ENCODE measurements at regions not wholly inside any gene's neighbourhood (a gene's known extent, or its start where the extent isn't known, plus 50 kb on each side); places are given as distances from the start of the nearest gene placed in this dataset.
"Not testable (repeated sequence)": the region's sequence is repeated elsewhere in the genome, so short reads cannot be mapped to it uniquely, and the experiment has no call there.

DNA sequence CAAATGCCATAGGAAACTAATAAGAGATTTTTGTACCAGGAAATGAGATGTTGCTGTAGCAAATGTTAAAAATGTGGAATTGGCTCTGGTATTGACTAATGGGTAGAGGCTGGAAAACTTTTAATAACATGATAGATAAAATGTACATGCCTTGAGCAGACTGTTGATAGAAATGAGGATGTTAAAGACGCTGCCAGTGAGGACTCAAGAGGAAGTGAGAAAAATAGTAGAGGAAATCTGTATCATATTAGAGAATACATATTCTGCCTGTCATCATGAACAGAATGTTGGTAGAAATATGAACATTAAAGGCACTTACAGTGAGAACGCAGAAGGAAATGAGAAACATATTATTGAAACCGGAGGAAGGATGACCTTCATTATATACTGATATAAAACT, 577.2 kb upstream of the HTR2C start:
- Histone ChIP-seq H3K27me3 (ENCODE audit: insufficient read depth, poor library complexity, severe bottlenecking) (no peaks in the 10 kb centered on the region), H3K27ac (ENCODE audit: poor library complexity, severe bottlenecking) (no peak overlapping the region), H3K4me1 (ENCODE audit: insufficient read depth, poor library complexity, severe bottlenecking) (no peaks in the 10 kb centered on the region), H3K36me3 (ENCODE audit: low read depth) (no peaks in the 10 kb centered on the region), H3K4me3 (ENCODE audit: severe bottlenecking) (no peak overlapping the region), H3K9me3 (ENCODE audit: severe bottlenecking) (no peaks in the 10 kb centered on the region)
- TF ChIP-seq, protein P1, sequence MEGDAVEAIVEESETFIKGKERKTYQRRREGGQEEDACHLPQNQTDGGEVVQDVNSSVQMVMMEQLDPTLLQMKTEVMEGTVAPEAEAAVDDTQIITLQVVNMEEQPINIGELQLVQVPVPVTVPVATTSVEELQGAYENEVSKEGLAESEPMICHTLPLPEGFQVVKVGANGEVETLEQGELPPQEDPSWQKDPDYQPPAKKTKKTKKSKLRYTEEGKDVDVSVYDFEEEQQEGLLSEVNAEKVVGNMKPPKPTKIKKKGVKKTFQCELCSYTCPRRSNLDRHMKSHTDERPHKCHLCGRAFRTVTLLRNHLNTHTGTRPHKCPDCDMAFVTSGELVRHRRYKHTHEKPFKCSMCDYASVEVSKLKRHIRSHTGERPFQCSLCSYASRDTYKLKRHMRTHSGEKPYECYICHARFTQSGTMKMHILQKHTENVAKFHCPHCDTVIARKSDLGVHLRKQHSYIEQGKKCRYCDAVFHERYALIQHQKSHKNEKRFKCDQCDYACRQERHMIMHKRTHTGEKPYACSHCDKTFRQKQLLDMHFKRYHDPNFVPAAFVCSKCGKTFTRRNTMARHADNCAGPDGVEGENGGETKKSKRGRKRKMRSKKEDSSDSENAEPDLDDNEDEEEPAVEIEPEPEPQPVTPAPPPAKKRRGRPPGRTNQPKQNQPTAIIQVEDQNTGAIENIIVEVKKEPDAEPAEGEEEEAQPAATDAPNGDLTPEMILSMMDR (IDR thresholded peaks at IDR 0.05; ENCODE audit: poor library complexity, severe bottlenecking) = no peak
- no peak for DNase-seq (ENCODE audit: low spot score)
- ATAC-seq (ENCODE audit: low read depth) = no peak

- Histone ChIP-seq H3K27ac (ENCODE audit: poor library complexity, severe bottlenecking) (no peak overlapping the region), H3K27me3 (ENCODE audit: insufficient read depth, poor library complexity, severe bottlenecking) (no peaks in the 10 kb centered on the region), H3K36me3 (ENCODE audit: low read depth) (no peaks in the 10 kb centered on the region), H3K9me3 (ENCODE audit: severe bottlenecking) (no peaks in the 10 kb centered on the region), H3K4me1 (ENCODE audit: insufficient read depth, poor library complexity, severe bottlenecking) (no peaks in the 10 kb centered on the region), H3K4me3 (ENCODE audit: severe bottlenecking) (no peak overlapping the region)
- ATAC-seq (ENCODE audit: low read depth) (no peak), DNase-seq (ENCODE audit: low spot score) (no peak)
- TF ChIP-seq, protein P1 (IDR thresholded peaks at IDR 0.05; ENCODE audit: poor library complexity, severe bottlenecking) = no peak
Observed at GRCh38 chrX:113996781-113997180, 587.1 kb upstream of the HTR2C start.

DNA sequence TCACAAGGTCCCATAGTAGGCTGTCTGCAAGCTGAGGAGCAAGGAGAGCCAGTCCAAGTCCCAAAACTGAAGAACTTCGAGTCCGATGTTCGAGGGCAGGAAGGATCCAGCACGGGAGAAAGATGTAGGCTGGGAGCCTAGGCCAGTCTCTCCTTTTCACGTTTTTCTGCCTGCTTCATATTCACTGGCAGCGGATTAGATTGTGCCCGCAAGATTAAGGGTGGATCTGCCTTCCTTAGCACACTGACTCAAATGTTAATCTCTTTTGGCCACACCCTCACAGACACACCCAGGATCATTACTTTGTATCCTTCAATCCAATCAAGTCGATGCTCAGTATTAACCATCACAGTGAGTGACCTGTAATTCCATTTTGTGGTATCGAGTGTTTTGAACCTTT, 592.2 kb upstream of the HTR2C start:
- H3K27ac ChIP-seq (ENCODE audit: poor library complexity, severe bottlenecking); H3K4me1 ChIP-seq (ENCODE audit: insufficient read depth, poor library complexity, severe bottlenecking); ATAC-seq (ENCODE audit: low read depth); DNase-seq (ENCODE audit: low spot score); H3K36me3 ChIP-seq (ENCODE audit: low read depth); H3K9me3 ChIP-seq (ENCODE audit: severe bottlenecking); H3K27me3 ChIP-seq (ENCODE audit: insufficient read depth, poor library complexity, severe bottlenecking); H3K4me3 ChIP-seq (ENCODE audit: severe bottlenecking): not testable (repeated sequence)

DNA sequence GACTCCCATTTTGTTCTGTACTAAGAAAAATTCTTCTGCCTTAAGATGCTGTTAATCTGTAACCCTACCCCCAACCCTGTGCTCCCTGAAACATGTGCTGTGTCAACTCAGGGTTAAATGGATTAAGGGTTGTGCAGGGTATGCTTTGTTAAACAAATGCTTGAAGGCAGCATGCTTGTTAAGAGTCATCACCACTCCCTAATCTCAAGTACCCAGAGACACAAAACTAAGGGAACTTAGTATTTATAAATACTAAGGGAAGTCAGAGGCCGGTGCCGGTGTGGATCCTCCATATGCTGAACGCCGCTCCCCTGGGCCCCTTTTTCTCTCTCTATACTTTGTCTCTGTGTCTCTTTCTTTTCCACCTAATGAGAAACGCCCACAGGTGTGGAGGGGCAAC, 593.2 kb upstream of the HTR2C start:
- not testable (repeated sequence) for DNase-seq (ENCODE audit: low spot score); H3K36me3 ChIP-seq (ENCODE audit: low read depth); H3K27me3 ChIP-seq (ENCODE audit: insufficient read depth, poor library complexity, severe bottlenecking); ATAC-seq (ENCODE audit: low read depth); H3K27ac ChIP-seq (ENCODE audit: poor library complexity, severe bottlenecking); H3K4me3 ChIP-seq (ENCODE audit: severe bottlenecking); H3K4me1 ChIP-seq (ENCODE audit: insufficient read depth, poor library complexity, severe bottlenecking); H3K9me3 ChIP-seq (ENCODE audit: severe bottlenecking)

- H3K4me3 ChIP-seq (ENCODE audit: severe bottlenecking); ATAC-seq (ENCODE audit: low read depth); H3K36me3 ChIP-seq (ENCODE audit: low read depth); H3K27me3 ChIP-seq (ENCODE audit: insufficient read depth, poor library complexity, severe bottlenecking); DNase-seq (ENCODE audit: low spot score); H3K9me3 ChIP-seq (ENCODE audit: severe bottlenecking); H3K4me1 ChIP-seq (ENCODE audit: insufficient read depth, poor library complexity, severe bottlenecking); H3K27ac ChIP-seq (ENCODE audit: poor library complexity, severe bottlenecking): not testable (repeated sequence)
Observed at GRCh38 chrX:113988315-113988935, 595.5 kb upstream of the HTR2C start.

DNA sequence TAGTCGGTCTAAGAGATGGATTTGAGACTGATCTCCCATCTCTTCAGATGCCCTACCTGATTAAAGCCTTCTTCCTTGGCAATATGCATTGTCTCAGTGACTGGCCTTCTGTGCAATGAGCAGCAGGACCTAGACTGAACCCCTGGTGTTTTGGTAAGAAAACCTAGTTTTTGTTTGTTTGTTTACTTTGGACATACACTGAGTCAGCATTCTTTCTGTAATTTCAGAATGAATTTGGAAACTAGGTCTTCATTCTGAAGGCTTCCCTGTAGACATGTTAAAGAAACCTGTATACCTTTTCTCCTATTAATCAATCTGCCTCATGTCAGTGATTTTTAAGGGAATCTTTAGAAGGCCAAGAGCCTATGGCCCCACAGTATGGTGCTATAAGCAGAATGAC, 597.5 kb upstream of the HTR2C start:
- Histone ChIP-seq H3K4me3 (ENCODE audit: severe bottlenecking) (no peak overlapping the region), H3K27me3 (ENCODE audit: insufficient read depth, poor library complexity, severe bottlenecking) (no peaks in the 10 kb centered on the region), H3K27ac (ENCODE audit: poor library complexity, severe bottlenecking) (no peak overlapping the region), H3K9me3 (ENCODE audit: severe bottlenecking) (no peaks in the 10 kb centered on the region), H3K4me1 (ENCODE audit: insufficient read depth, poor library complexity, severe bottlenecking) (no peaks in the 10 kb centered on the region), H3K36me3 (ENCODE audit: low read depth) (no peaks in the 10 kb centered on the region)
- DNase-seq (ENCODE audit: low spot score) (no peak), ATAC-seq (ENCODE audit: low read depth) (no peak)
- TF ChIP-seq, protein P1 (IDR thresholded peaks at IDR 0.05; ENCODE audit: poor library complexity, severe bottlenecking) = no peak

All from RWPE2 (cell line).